B cell (primary cell): ENCODE measurements at regions not wholly inside any gene's neighbourhood (a gene's known extent, or its start where the extent isn't known, plus 50 kb on each side); places are given as distances from the start of the nearest gene placed in this dataset.

Experiments
- ATAC-seq: fragments of 200-7000 bp; cut with Tn5 transposase; one replicate; pipeline ENCODE4 v1.10.0; 2021; ENCODE audit warnings: low read depth, mild to moderate bottlenecking, moderate number of reproducible peaks, moderate library complexity
- CTCF ChIA-PET: fragments of 350-600 bp; sonication (Branson Sonifier 250); formaldehyde crosslinking; loops from one replicate; lab custom pipeline; 2021; ENCODE audit warnings: antibody characterized with exemption, inconsistent platforms; lab: Charles Lee
- POLR2A ChIA-PET: fragments of 350-600 bp; sonication (Branson Sonifier 250); formaldehyde crosslinking; loops from one replicate; lab custom pipeline; 2021; ENCODE audit warnings: antibody characterized with exemption; lab: Charles Lee
- DNase-seq: peaks from one replicate; pipeline ENCODE4 v3.0.0; 2013
- H2AFZ ChIP-seq: 2 replicates; pipeline ENCODE4 v1.6.1; 2012; ENCODE audit warnings: mild to moderate bottlenecking, low read depth, low read length; ENCODE audit not compliant: insufficient read depth, poor library complexity, severe bottlenecking
- H3K27ac ChIP-seq, 2 donors: 1 replicate in 1 of 2; 2 replicates in 1 of 2; pipeline ENCODE4 v1.5.1; 2012 to 2013; ENCODE audit warnings: low read length in 2 of 2, mild to moderate bottlenecking in 2 of 2, moderate library complexity in 1 of 2
- H3K27me3 ChIP-seq, 4 experiments: fragments of 200-600 bp in 1 of 4; sonication (generic) in 1 of 4; replicated peaks in 1 of 4; 1 replicate in 2 of 4; 2 replicates in 2 of 4; pipeline versions ENCODE4 v1.6.1 to v1.7.0; 2013 to 2016; ENCODE audit warnings: low read length in 3 of 4, mild to moderate bottlenecking in 2 of 4, mixed read lengths in 1 of 4, moderate library complexity in 1 of 4; ENCODE audit not compliant: insufficient read depth in 4 of 4, control insufficient read depth in 3 of 4; ENCODE audit errors: control extremely low read depth in 1 of 4
- H3K36me3 ChIP-seq, 2 experiments: replicated peaks in 1 of 2; 1 replicate in 1 of 2; 2 replicates in 1 of 2; pipeline versions ENCODE4 v1.6.1 to v1.7.1; 2013; ENCODE audit warnings: low read length in 1 of 2; ENCODE audit not compliant: insufficient read depth in 2 of 2, control insufficient read depth in 1 of 2; ENCODE audit errors: control extremely low read depth in 1 of 2, extremely low read depth in 1 of 2
- H3K4me1 ChIP-seq, 2 donors: fragments of 200-600 bp in 1 of 2; sonication (generic) in 1 of 2; 1 replicate in 1 of 2; 2 replicates in 1 of 2; pipeline versions ENCODE4 v1.5.1 to v1.6.1; 2013 to 2017; ENCODE audit warnings: low read length in 2 of 2; ENCODE audit not compliant: control insufficient read depth in 2 of 2, insufficient read depth in 2 of 2
- H3K4me2 ChIP-seq: replicated peaks from 2 replicates; pipeline ENCODE3; 2012; ENCODE audit warnings: mild to moderate bottlenecking, low read depth, low read length; ENCODE audit not compliant: poor library complexity, severe bottlenecking
- H3K4me3 ChIP-seq, 5 experiments: fragments of 200-600 bp in 1 of 5; sonication (generic) in 1 of 5; 1 replicate in 3 of 5; 2 replicates in 2 of 5; pipeline versions ENCODE4 v1.5.1 to v1.7.0; 2011 to 2016; ENCODE audit warnings: low read length in 4 of 5, mild to moderate bottlenecking in 4 of 5, low read depth in 2 of 5, control low read depth in 1 of 5, moderate library complexity in 1 of 5; ENCODE audit not compliant: insufficient read depth in 1 of 5; ENCODE audit errors: control extremely low read depth in 1 of 5, extremely low read depth in 1 of 5
- H3K79me2 ChIP-seq: fragments of 200-600 bp; sonication (generic); one replicate; pipeline ENCODE4 v1.6.0; 2016; ENCODE audit warnings: low read length; ENCODE audit not compliant: control insufficient read depth, insufficient read depth
- H3K9ac ChIP-seq: fragments of 200-600 bp; sonication (generic); 2 replicates; pipeline ENCODE4 v1.6.1; 2017; ENCODE audit warnings: mild to moderate bottlenecking, low read length, moderate library complexity
- H3K9me3 ChIP-seq, 3 donors: one replicate each; pipeline versions ENCODE4 v1.6.1 to v1.7.1; 2013; ENCODE audit warnings: low read length in 2 of 3; ENCODE audit not compliant: control insufficient read depth in 2 of 3, insufficient read depth in 1 of 3; ENCODE audit errors: control extremely low read depth in 1 of 3
- H4K20me1 ChIP-seq: 2 replicates; pipeline ENCODE4 v1.6.0; 2012; ENCODE audit warnings: mild to moderate bottlenecking, low read length; ENCODE audit not compliant: insufficient read depth, control insufficient read depth, poor library complexity, severe bottlenecking
- H3K27ac Mint-ChIP-seq: one replicate; pipeline ENCODE4 v1.8.0; 2021; ENCODE audit warnings: mixed read lengths
- H3K27me3 Mint-ChIP-seq: one replicate; pipeline ENCODE4 v1.8.0; 2021; ENCODE audit warnings: mixed read lengths
- H3K4me1 Mint-ChIP-seq: one replicate; pipeline ENCODE4 v1.8.0; 2021; ENCODE audit warnings: mixed read lengths
- H3K4me3 Mint-ChIP-seq: one replicate; pipeline ENCODE4 v1.8.0; 2021; ENCODE audit warnings: mixed read lengths
- H3K9me3 Mint-ChIP-seq: one replicate; pipeline ENCODE4 v1.8.0; 2022; ENCODE audit warnings: mixed read lengths; ENCODE audit not compliant: insufficient read depth
- EZH2 ChIP-seq: IDR thresholded peaks from 2 replicates; pipeline ENCODE4 v1.6.1; 2012; ENCODE audit warnings: borderline replicate concordance, low read depth, mild to moderate bottlenecking, moderate library complexity, low read length; ENCODE audit not compliant: insufficient read depth, poor library complexity, severe bottlenecking
- WGBS: methylation state at CpG from one replicate; pipeline ENCODE4 v1.1.5; 2013; ENCODE audit warnings: missing lambda C conversion rate; ENCODE audit not compliant: insufficient coverage; 5-methylcytosine and 5-hydroxymethylcytosine counted together
- intact Hi-C: fragments of 100-400 bp; cut with micrococcal nuclease; formaldehyde crosslinking; loops from one replicate; pipeline ENCODE4 v1.10.0; 2022
- TF ChIP-seq, protein P1 (sequence below): fragments of 200-600 bp; IDR thresholded peaks from one replicate; pipeline ENCODE4 v1.8.0; 2022; ENCODE audit warnings: antibody characterized with exemption, mild to moderate bottlenecking

DNA sequence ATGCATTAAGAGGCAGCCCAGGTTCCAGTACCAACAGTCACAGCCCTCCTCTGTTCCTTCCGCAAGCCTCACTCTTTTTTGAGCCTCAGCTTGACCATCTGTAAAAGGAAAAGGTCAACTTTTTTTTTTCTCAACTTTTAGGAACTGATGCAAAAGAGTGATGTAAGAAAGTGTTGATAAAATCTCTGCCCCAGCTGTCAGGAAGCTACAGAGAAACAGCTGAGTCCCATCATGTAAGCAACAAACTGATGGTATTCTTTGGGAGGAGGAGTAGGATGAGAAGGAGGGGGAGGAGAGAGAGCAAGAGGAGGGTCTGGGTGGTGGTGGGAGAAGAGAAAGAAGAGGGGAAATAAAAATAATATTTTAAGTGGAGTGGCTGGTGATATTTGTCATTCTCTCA lies 233.9 kb upstream of the TSHZ3 start:
- Histone ChIP-seq H3K27me3 (no peaks in the 10 kb centered on the region), H3K36me3 (no peaks in the 10 kb centered on the region), H3K4me1 (no peaks in the 10 kb centered on the region), H3K27ac (no peak overlapping the region), H3K79me2 (no peaks in the 10 kb centered on the region), H3K4me2 (no peak overlapping the region), H3K9me3 (peaks cover 0 to 6% (median 3%) of the 10 kb centered on the region in 3 donors), H3K4me3 (no peak overlapping the region), H2AFZ (no peak overlapping the region), H3K9ac (no peak overlapping the region), H4K20me1 (no peaks in the 10 kb centered on the region)
- no peaks in the 10 kb centered on the region for H3K27me3 Mint-ChIP-seq
- no peak overlapping the region for H3K4me3 Mint-ChIP-seq
- CTCF ChIA-PET, result no interaction called here
- H3K9me3 Mint-ChIP-seq, result peaks cover 5% of the 10 kb centered on the region
- POLR2A ChIA-PET, result no interaction called here
- no peaks in the 10 kb centered on the region for H3K4me1 Mint-ChIP-seq
- intact Hi-C loops, result no loop called here
- ATAC-seq (no peak), DNase-seq (no peak)
- TF ChIP-seq, protein P1, sequence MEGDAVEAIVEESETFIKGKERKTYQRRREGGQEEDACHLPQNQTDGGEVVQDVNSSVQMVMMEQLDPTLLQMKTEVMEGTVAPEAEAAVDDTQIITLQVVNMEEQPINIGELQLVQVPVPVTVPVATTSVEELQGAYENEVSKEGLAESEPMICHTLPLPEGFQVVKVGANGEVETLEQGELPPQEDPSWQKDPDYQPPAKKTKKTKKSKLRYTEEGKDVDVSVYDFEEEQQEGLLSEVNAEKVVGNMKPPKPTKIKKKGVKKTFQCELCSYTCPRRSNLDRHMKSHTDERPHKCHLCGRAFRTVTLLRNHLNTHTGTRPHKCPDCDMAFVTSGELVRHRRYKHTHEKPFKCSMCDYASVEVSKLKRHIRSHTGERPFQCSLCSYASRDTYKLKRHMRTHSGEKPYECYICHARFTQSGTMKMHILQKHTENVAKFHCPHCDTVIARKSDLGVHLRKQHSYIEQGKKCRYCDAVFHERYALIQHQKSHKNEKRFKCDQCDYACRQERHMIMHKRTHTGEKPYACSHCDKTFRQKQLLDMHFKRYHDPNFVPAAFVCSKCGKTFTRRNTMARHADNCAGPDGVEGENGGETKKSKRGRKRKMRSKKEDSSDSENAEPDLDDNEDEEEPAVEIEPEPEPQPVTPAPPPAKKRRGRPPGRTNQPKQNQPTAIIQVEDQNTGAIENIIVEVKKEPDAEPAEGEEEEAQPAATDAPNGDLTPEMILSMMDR, result no peak
- TF ChIP-seq EZH2, result no peak
- WGBS, result no CpG with 5 or more reads among the region's 1 CpG
- no peak overlapping the region for H3K27ac Mint-ChIP-seq

DNA sequence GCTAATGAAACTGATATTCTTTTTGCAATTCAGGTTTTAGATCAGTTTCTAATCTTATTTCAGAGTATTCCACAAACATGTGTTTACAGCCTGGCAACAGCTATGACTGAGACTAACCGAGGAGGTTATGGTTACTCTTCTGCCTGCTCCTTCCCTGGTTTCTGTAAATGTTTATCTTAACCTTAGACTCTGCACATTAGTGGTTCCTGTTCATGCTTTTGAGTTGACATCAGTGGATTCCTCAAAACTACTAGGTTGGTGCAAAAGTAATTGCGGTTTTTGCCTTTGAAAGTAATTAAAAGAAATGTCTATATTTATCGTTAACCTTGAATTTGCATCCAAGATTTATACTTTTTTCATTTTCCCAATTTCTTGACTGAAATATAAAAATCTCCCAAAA lies 237.0 kb upstream of the TSHZ3 start:
- no peaks in the 10 kb centered on the region for H3K4me1 ChIP-seq
- intact Hi-C loops, result no loop called here
- no peak overlapping the region for H3K27ac Mint-ChIP-seq
- H3K27me3 ChIP-seq, result no peaks in the 10 kb centered on the region
- H3K9me3 Mint-ChIP-seq, result peaks cover under 1% of the 10 kb centered on the region
- no peaks in the 10 kb centered on the region for H3K27me3 Mint-ChIP-seq
- no peak for ATAC-seq
- H3K4me3 ChIP-seq, result no peak overlapping the region
- H3K4me3 Mint-ChIP-seq, result no peak overlapping the region
- H3K9me3 ChIP-seq, result peaks cover 0 to 9% (median 0%) of the 10 kb centered on the region in 3 donors
- no CpG with 5 or more reads among the region's 3 CpGs for WGBS
- no peak for DNase-seq
- ChIA-PET POLR2A (no interaction called here), CTCF (no interaction called here)
- H3K27ac ChIP-seq, result no peak overlapping the region
- no peak overlapping the region for H3K4me2 ChIP-seq
- H4K20me1 ChIP-seq, result no peaks in the 10 kb centered on the region
- no peak overlapping the region for H2AFZ ChIP-seq
- H3K9ac ChIP-seq, result no peak overlapping the region
- TF ChIP-seq, protein P1, result no peak
- no peak for TF ChIP-seq EZH2
- no peaks in the 10 kb centered on the region for H3K79me2 ChIP-seq
- H3K4me1 Mint-ChIP-seq, result no peaks in the 10 kb centered on the region
- no peaks in the 10 kb centered on the region for H3K36me3 ChIP-seq
